H9 (cell line): ENCODE measurements at regions not wholly inside any gene's neighbourhood (a gene's known extent, or its start where the extent isn't known, plus 50 kb on each side); places are given as distances from the start of the nearest gene placed in this dataset.

Source experiments
- DNase-seq: peaks from one replicate; pipeline ENCODE4 v3.0.0-alpha.2; 2017
- H2AFZ ChIP-seq: one replicate; pipeline ENCODE4 v1.6.1; 2013; ENCODE audit warnings: mild to moderate bottlenecking, low read length, control low read depth, moderate library complexity
- H2AK5ac ChIP-seq: 2 replicates; pipeline ENCODE4 v1.6.1; 2013; ENCODE audit warnings: low read length, control low read depth, mixed read lengths; ENCODE audit not compliant: insufficient read length
- H2BK120ac ChIP-seq: one replicate; pipeline ENCODE4 v1.6.1; 2013; ENCODE audit warnings: low read depth, mild to moderate bottlenecking, low read length, control low read depth, inconsistent platforms; ENCODE audit not compliant: poor library complexity, severe bottlenecking
- H2BK12ac ChIP-seq: 2 replicates; pipeline ENCODE4 v1.6.1; 2013; ENCODE audit warnings: low read length, control low read depth, mixed read lengths, low read depth; ENCODE audit not compliant: insufficient read length
- H2BK15ac ChIP-seq: 2 replicates; pipeline ENCODE4 v1.6.1; 2013; ENCODE audit warnings: low read depth, low read length, control low read depth
- H2BK20ac ChIP-seq: one replicate; pipeline ENCODE4 v1.6.1; 2013; ENCODE audit warnings: low read depth, mild to moderate bottlenecking, low read length, control low read depth, inconsistent platforms; ENCODE audit not compliant: poor library complexity, severe bottlenecking
- H2BK5ac ChIP-seq: 2 replicates; pipeline ENCODE4 v1.6.1; 2013; ENCODE audit warnings: low read length, control low read depth, mixed read lengths; ENCODE audit not compliant: insufficient read length
- H3K14ac ChIP-seq: 2 replicates; pipeline ENCODE4 v1.6.1; 2013; ENCODE audit warnings: low read length, control low read depth; ENCODE audit not compliant: insufficient read depth
- H3K18ac ChIP-seq: 2 replicates; pipeline ENCODE4 v1.6.1; 2013; ENCODE audit warnings: low read depth, mild to moderate bottlenecking, mixed read lengths, low read length, control low read depth; ENCODE audit not compliant: insufficient read length
- H3K23ac ChIP-seq: 2 replicates; pipeline ENCODE4 v1.6.1; 2013; ENCODE audit warnings: low read length, control low read depth, mixed read lengths, low read depth; ENCODE audit not compliant: insufficient read length
- H3K23me2 ChIP-seq: 2 replicates; pipeline ENCODE4 v1.6.1; 2013; ENCODE audit warnings: low read depth, mild to moderate bottlenecking, mixed read lengths, low read length, control low read depth; ENCODE audit not compliant: insufficient read length, poor library complexity, severe bottlenecking
- H3K27ac ChIP-seq: 2 replicates; pipeline ENCODE4 v1.5.1; 2013; ENCODE audit warnings: low read length, control low read depth, mixed read lengths, low read depth; ENCODE audit not compliant: insufficient read length
- H3K27me3 ChIP-seq: 2 replicates; pipeline ENCODE4 v1.6.1; 2013; ENCODE audit warnings: low read length, control low read depth, inconsistent platforms; ENCODE audit not compliant: insufficient read depth
- H3K4ac ChIP-seq: 2 replicates; pipeline ENCODE4 v1.6.1; 2013; ENCODE audit warnings: low read depth, mild to moderate bottlenecking, control low read depth, inconsistent platforms, low read length, moderate library complexity
- H3K4me1 ChIP-seq: 2 replicates; pipeline ENCODE4 v1.6.1; 2013; ENCODE audit warnings: low read length, control low read depth, inconsistent platforms; ENCODE audit not compliant: insufficient read depth
- H3K4me2 ChIP-seq: 2 replicates; pipeline ENCODE4 v1.6.1; 2013; ENCODE audit warnings: low read length, control low read depth, mixed read lengths; ENCODE audit not compliant: insufficient read length, insufficient read depth
- H3K56ac ChIP-seq: 2 replicates; pipeline ENCODE4 v1.6.1; 2013; ENCODE audit warnings: low read depth, mild to moderate bottlenecking, mixed read lengths, low read length, control low read depth; ENCODE audit not compliant: insufficient read length
- H3K79me1 ChIP-seq: 2 replicates; pipeline ENCODE4 v1.6.1; 2013; ENCODE audit warnings: low read depth, mild to moderate bottlenecking, moderate library complexity, low read length, control low read depth, inconsistent platforms; ENCODE audit not compliant: insufficient read depth, poor library complexity, severe bottlenecking
- H3K79me2 ChIP-seq: 2 replicates; pipeline ENCODE4 v1.6.1; 2013; ENCODE audit warnings: low read length, control low read depth, inconsistent platforms; ENCODE audit not compliant: insufficient read depth
- H3K9ac ChIP-seq: 2 replicates; pipeline ENCODE4 v1.6.1; 2013; ENCODE audit warnings: low read length, control low read depth, mixed read lengths; ENCODE audit not compliant: insufficient read length; ENCODE audit errors: extremely low read depth
- H3K9me3 ChIP-seq: one replicate; pipeline ENCODE4 v1.6.1; 2013; ENCODE audit warnings: low read depth, low read length, inconsistent platforms; ENCODE audit not compliant: control insufficient read depth
- H3T11ph ChIP-seq: one replicate; pipeline ENCODE4 v1.6.1; 2013; ENCODE audit warnings: mild to moderate bottlenecking, low read length, control low read depth, inconsistent platforms
- H4K20me1 ChIP-seq: one replicate; pipeline ENCODE4 v1.6.1; 2013; ENCODE audit not compliant: control insufficient read depth, insufficient read length, insufficient read depth
- H4K5ac ChIP-seq: 2 replicates; pipeline ENCODE4 v1.6.1; 2013; ENCODE audit warnings: low read depth, mild to moderate bottlenecking, mixed read lengths, low read length, control low read depth; ENCODE audit not compliant: insufficient read length
- H4K8ac ChIP-seq: replicated peaks from 2 replicates; pipeline ENCODE4 v1.6.1; 2013; ENCODE audit warnings: low read length, control low read depth, mixed read lengths, low read depth; ENCODE audit not compliant: insufficient read length
- H4K91ac ChIP-seq: 2 replicates; pipeline ENCODE4 v1.6.1; 2013; ENCODE audit warnings: low read depth, mild to moderate bottlenecking, moderate library complexity, mixed read lengths, low read length, control low read depth; ENCODE audit not compliant: insufficient read length
- H3K27ac Mint-ChIP-seq, 3 experiments: 2 replicates in 2 of 3; 3 replicates in 1 of 3; pipeline ENCODE4 v1.8.0; 2020 to 2021; ENCODE audit warnings: mixed read lengths in 3 of 3, mild to moderate bottlenecking in 1 of 3, moderate library complexity in 1 of 3
- H3K27me3 Mint-ChIP-seq: 2 replicates; pipeline ENCODE4 v1.8.0; 2021; ENCODE audit warnings: low read depth, mild to moderate bottlenecking, moderate library complexity, mixed read lengths
- H3K36me3 Mint-ChIP-seq, 3 experiments: 2 replicates in 2 of 3; 3 replicates in 1 of 3; pipeline ENCODE4 v1.8.0; 2020 to 2021; ENCODE audit warnings: low read depth in 3 of 3, mixed read lengths in 3 of 3; ENCODE audit not compliant: insufficient read depth in 1 of 3
- H3K4me1 Mint-ChIP-seq, 2 experiments: 2 replicates each; pipeline ENCODE4 v1.8.0; 2020; ENCODE audit warnings: mixed read lengths in 2 of 2
- H3K4me3 Mint-ChIP-seq, 2 experiments: 2 replicates in 1 of 2; 3 replicates in 1 of 2; pipeline ENCODE4 v1.8.0; 2020 to 2021; ENCODE audit warnings: mild to moderate bottlenecking in 2 of 2, mixed read lengths in 2 of 2, moderate library complexity in 1 of 2
- H3K9me3 Mint-ChIP-seq, 2 experiments: 2 replicates in 1 of 2; 3 replicates in 1 of 2; pipeline ENCODE4 v1.8.0; 2020; ENCODE audit warnings: mild to moderate bottlenecking in 2 of 2, mixed read lengths in 2 of 2, moderate library complexity in 1 of 2
- WGBS: extraction: QIAGEN DNeasy Blood & Tissue Kit; methylation state at CpG from one replicate; pipeline ENCODE4 v1.1.7; 2013; ENCODE audit warnings: missing lambda C conversion rate, low lambda C conversion rate, mixed read lengths; ENCODE audit not compliant: insufficient read length; ENCODE audit errors: extremely low coverage; 5-methylcytosine and 5-hydroxymethylcytosine counted together
- TF ChIP-seq, protein P1 (sequence below): fragments of 200-600 bp; sonication (generic); conservative IDR thresholded peaks from 3 replicates; pipeline ENCODE4 v1.8.0; 2021; ENCODE audit warnings: antibody characterized with exemption, mild to moderate bottlenecking

DNA sequence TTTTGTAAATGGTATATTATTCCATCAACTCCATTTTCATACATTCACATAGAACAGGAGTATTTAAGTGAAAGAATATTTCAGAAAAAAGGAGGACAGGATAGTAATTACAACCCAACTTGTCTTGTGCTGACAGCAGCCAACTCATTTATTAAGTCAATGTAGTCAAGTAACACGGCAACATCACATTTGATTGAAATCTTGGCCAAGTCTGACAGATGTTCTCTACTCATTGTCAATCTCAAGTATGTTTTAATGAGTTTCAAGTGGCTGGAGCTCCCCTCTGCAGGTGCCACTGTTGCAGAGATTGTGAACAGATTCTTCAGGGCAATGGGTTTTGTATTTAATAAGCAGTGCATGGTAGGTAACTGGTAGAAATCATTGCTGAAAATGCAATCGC, 332.5 kb downstream of the C4orf33 start:
- no CpG with 5 or more reads among the region's 2 CpGs for whole genome bisulfite sequencing

More for the DNA sequence above, 332.5 kb downstream of the C4orf33 start:
- H3K9ac ChIP-seq = no peak overlapping the region
- no peak overlapping the region for H3T11ph ChIP-seq
- Mint-ChIP-seq H3K36me3 (no peaks in the 10 kb centered on the region), H3K4me1 (no peaks in the 10 kb centered on the region), H3K4me3 (no peak overlapping the region), H3K27me3 (no peaks in the 10 kb centered on the region), H3K9me3 (no peaks in the 10 kb centered on the region), H3K27ac (no peak overlapping the region)
- H3K79me1 ChIP-seq = no peaks in the 10 kb centered on the region
- H3K27ac ChIP-seq = no peak overlapping the region
- no peaks in the 10 kb centered on the region for H3K27me3 ChIP-seq
- no peak overlapping the region for H2BK120ac ChIP-seq
- no peak overlapping the region for H3K4ac ChIP-seq
- H3K23ac ChIP-seq = no peak overlapping the region
- H2BK15ac ChIP-seq = no peak overlapping the region
- H4K5ac ChIP-seq = no peak overlapping the region
- H4K20me1 ChIP-seq = no peaks in the 10 kb centered on the region
- H2BK5ac ChIP-seq = no peak overlapping the region
- no peak overlapping the region for H3K56ac ChIP-seq
- no peak overlapping the region for H3K4me2 ChIP-seq
- H3K9me3 ChIP-seq = no peaks in the 10 kb centered on the region
- no peak overlapping the region for H2BK12ac ChIP-seq
- no peak overlapping the region for H3K14ac ChIP-seq
- H4K91ac ChIP-seq = no peak overlapping the region
- no peak overlapping the region for H2AFZ ChIP-seq
- H2BK20ac ChIP-seq = no peak overlapping the region
- TF ChIP-seq, protein P1, sequence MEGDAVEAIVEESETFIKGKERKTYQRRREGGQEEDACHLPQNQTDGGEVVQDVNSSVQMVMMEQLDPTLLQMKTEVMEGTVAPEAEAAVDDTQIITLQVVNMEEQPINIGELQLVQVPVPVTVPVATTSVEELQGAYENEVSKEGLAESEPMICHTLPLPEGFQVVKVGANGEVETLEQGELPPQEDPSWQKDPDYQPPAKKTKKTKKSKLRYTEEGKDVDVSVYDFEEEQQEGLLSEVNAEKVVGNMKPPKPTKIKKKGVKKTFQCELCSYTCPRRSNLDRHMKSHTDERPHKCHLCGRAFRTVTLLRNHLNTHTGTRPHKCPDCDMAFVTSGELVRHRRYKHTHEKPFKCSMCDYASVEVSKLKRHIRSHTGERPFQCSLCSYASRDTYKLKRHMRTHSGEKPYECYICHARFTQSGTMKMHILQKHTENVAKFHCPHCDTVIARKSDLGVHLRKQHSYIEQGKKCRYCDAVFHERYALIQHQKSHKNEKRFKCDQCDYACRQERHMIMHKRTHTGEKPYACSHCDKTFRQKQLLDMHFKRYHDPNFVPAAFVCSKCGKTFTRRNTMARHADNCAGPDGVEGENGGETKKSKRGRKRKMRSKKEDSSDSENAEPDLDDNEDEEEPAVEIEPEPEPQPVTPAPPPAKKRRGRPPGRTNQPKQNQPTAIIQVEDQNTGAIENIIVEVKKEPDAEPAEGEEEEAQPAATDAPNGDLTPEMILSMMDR = no peak
- H3K79me2 ChIP-seq = no peaks in the 10 kb centered on the region
- H3K18ac ChIP-seq = no peak overlapping the region
- H4K8ac ChIP-seq = no peak overlapping the region
- no peaks in the 10 kb centered on the region for H3K4me1 ChIP-seq
- DNase-seq = no peak
- H2AK5ac ChIP-seq = no peak overlapping the region
- H3K23me2 ChIP-seq = no peaks in the 10 kb centered on the region
